HG03103 (cell line): ENCODE measurements at regions not wholly inside any gene's neighbourhood (a gene's known extent, or its start where the extent isn't known, plus 50 kb on each side); places are given as distances from the start of the nearest gene placed in this dataset.
"Not testable (repeated sequence)": the region's sequence is repeated elsewhere in the genome, so short reads cannot be mapped to it uniquely, and the experiment has no call there.

Experiments
- ATAC-seq: cut with Tn5 transposase; IDR thresholded peaks from one replicate; pipeline ENCODE4 v1.9.1; 2021; ENCODE audit warnings: low read depth; ENCODE audit not compliant: unreplicated experiment

DNA sequence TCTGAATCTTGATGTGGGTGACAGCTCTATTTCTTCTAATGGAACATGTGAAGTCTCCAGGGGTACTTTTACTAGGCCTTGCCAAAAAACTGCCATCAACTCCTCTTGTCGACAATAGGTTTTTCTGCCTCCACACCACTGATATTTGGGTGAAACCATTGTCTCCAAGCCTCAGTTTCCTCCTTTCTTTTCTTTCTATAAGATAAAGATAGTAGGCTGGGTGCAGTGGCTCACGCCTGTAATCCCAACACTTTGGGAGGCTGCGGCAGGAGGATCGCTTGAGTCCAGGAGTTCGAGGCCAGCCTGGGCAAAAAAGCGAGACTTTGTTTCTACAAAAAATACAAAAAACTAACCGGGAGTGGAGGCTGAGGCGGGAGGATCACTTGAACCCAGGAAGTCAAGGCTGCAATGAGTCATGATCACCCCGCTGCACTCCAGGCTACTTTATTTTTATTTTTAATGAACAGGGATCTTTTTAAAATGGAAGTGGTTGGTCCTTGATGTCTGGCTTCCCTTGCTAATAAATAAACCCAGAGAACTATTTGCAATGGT is 159.9 kb upstream of the TNFAIP3 start:
- ATAC-seq = no peak

DNA sequence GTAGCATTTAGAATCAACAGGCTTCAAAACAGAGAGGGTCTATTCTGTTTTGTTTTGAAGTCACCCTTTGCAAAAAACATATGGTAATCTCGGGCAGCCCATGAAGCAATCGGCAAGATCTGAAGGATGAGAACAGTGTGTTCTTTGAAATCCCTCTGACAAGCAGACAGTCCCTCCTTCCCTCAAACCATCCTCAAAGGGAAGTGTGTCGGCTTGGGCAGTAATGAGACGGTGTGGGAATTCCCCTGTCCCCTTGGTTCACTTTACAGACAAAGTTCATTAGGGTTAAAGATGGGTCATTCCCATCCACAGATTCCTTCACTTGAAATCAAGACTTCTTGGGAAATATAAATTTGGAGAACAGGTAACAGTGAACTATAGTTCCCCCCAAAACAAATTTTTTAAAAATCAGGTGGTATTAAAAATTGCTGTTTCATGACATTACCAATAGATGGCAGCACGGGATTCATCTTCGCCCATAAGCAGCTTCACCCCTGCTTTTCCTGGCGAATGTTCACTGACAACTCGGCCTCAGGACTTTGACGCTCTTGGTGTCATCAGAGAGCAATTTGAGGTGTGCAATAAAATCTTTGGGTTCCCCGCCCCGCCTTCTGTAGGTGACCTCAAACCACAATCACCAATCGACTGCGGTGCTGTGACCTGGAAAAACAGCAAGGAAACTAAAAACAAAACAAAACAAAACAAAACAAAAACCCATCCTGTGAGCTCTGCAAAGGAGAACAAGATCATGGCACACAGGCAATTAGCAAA is 159.3 kb upstream of the TNFAIP3 start:
- ATAC-seq = peak; percentile 66

DNA sequence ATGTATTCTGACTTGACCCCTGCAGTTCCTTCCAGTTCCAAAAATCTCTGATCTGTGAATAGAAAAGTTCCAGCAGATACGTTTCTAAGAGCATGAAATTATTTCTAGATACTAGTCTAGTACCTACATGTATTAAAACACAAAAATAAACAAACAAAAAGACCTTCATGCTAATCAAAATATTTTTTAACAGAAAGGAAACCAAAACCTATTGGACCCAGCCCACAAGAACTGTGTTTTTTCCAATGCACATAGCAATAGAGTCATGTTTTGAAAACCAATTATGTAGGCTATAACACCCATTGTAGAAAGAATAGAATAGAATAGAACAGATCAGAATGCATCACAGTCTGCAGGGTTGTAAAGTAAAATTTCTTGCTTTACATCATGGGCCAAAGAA is 158.6 kb upstream of the TNFAIP3 start:
- no peak for ATAC-seq

DNA sequence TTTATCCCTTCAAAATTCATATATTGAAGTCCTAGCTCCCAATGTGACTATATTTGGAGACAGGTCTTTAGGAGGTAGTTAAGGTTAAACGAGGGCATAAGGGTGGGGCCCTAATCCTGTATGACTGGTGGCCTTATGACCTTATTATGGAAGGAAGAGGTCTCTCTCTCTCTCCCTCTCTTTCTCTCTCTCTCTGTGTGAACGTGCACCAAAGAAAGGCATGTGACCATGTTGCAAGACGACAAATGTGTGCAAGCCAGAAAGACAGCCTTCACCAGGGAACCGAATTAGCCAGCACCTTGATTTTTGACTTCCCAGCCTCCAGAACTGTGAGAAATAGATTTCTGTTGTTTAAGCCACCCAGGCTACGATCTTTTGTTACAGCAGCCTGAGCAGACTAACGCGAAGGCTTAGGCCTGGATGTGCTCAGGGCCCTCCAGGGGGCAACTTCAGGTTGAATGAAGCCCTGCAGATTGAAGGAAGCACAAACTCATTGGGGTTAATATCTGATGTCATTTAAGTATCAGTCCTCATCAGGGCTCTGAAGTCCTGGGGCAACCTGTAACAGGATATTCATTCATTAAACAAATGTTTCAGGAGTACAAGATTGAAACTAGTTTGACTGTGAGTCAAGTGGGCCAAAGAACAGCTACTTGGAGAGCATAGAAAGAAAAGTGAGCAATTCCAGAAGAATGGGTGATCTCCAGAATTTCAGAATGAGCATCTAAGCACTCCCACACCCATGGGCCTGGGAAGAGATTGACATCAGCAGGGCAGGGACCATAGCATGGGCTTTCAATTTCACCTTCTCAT is 157.4 kb upstream of the TNFAIP3 start:
- no peak for ATAC-seq

DNA sequence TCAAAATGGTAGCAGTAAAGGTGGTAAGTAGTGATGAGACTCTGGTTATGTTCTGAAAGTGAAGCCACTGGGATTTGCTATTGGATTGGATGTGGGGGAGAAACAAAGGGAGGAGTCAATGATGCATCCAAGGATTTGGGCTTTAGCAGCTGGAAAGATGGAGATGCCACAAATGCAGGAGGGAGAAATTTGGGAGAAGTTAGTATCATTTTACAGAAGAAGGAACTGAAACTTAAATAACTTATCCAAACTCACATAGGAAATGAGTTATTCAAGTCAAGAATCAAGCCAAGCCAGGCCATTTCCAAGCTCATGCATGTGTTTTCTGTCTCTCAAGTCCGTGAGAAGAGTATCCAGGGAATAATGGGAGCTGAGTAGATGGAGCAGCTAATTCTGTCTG is 155.1 kb upstream of the TNFAIP3 start:
- no peak for ATAC-seq

DNA sequence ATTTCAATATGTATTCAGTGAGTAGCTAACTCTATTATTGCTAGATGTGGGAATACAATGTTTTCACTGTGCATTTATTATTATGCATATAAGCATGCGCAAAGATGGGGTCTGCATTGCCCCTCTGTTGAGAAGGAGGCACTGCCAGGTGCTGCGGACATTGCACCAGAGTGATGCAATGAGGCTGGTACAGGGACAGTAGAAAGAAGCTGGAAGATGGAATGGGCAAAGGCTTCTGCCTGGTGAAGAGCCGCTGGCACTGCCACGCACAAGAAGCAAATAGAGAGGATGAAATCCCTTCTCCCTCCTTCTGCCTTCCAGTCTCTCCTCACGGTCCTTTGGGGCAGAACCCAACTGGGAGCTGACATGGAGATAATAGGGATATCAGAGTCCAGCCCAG is 154.5 kb upstream of the TNFAIP3 start:
- no peak for ATAC-seq

DNA sequence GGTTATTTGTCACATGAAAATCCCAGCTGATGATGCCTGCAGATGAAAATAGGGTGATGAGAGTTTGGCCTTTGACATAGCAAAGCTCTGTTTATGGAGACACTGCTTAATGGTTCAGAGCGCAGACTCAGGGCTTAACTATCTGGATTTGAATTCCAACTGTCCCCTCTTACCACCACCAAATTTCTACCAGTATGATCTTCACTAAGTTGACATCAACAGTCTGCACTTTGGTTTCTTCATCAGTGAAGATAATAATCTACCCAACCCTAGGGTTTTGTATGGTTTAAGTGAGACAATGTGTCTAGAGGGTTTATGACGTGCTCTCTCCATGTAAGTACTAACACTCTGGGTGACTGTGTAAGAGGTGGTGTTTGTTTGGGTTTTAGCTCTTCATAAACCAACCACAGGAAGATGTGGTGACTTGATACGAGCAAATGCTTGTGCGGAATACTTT is 151.4 kb upstream of the TNFAIP3 start:
- ATAC-seq = no peak

DNA sequence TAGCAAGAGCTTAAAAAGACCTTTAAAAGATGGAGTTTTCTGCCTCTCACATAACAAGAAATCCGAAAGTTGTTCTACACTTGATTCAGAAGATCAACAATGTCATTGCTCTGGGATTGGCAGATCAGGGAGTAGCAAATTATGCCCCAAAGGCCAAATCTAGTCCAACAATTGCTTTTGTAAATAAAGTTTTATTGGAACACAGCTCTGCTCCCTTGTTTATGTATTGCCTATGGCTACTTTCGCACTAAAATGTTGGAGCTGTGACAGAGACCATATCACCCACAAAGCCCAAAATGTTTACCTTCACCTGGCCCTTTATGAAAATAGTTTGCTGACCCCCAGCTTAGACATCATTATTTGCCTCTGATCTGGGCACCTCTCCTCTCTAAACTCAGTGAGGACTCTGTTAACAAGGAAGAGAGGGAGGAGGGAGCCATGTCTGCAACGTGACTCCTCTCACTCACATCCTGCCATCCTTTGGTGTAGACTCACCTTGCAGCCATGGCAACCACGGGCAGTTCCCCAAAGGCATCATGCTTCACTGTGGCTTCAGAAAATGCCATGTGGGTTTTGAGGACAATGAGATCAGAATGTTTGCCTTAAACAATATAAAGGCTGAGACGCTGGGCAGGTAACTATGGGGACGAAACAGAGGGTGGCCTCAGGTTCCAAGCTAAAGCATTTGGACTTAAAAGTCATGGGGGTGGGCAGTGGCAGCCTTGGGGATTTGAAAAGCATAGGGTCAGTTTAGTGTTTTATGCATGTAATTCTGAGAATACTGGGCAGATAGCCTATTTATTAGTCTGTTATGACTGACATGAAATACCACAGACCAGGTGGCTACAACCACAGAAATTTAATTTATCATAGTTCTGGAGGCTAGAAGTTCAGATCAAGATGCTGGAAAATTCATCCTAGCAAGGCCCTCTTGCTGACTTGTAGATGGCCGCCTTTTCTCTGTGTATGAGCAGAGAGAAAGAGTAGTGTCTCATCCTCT is 149.7 kb upstream of the TNFAIP3 start:
- ATAC-seq = no peak

DNA sequence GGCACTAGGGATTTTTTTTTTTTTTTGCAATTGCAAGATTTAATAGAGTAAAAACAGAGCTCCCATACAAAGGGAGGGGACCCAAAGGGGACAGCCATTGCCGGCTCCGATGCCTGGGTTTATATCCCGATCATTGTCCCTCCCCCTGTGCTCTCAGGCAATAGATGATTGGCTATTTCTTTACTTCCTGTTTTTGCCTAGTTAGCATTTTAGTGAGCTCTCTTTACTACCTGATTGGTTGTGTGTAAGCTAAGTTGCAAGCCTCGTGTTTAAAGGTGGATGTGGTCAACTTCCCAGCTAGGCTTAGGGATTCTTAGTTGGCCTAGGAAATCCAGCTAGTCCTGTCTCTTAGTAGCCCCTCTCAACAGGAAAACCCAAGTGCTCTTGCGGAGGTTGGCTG is 148.2 kb upstream of the TNFAIP3 start:
- not testable (repeated sequence) for ATAC-seq

DNA sequence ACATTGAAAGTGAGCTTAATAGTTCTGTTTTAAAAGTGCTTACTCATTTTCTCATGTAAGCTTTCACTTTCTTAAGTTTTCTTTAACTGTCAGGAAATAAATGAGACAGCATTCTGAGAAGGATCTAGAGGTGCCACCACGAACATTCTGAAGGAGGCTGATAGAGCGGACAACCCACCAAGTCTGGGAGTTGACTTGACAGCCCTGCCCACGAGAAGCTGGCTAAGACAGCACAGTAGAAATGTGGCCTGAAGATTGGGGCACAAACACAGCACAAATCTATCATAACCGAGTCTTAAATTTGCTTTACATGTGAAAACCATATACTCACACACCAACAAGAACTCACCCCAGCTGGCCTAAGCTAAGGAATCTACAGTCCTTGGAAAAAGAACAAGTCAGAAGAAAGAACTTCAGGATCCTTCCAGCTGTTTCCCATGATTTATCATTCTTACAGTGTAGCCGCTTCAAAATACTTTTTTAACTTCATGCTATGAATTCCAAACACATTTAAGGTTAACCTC is 144.2 kb upstream of the TNFAIP3 start:
- no peak for ATAC-seq

DNA sequence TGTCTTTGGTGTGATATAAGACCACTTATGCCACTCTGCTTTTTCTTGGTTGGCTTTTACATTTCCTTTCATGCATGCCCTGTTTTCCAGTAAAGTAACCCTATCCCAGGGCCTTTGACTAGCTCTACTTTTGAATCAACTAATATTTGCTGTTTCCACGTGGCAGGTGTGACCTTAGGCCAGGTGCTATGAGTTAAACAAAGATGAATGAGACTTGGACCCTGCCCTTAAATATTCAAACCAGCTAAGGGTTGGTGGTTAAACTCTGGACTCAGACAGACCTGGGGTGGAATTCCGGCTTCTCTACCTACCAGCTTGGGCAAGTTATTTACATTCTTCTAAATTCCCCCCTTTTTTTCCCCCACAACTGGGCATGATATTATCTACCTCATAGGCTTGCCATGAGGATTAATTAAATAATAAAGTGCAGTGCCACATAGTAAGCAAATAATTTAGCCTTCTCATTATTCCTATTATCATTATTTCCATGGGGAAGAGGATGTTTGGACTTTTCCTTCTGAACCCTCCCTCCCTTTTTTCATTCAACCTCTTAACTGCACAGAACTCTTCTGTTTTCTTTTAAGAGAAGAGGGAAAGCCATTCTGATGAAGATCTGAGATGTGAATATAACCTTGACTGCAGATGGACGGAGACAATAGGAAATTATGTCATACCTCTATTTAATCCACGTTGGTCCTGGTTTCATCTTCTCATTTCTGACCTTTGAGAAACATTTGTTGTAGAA is 143.6 kb upstream of the TNFAIP3 start:
- ATAC-seq = no peak

DNA sequence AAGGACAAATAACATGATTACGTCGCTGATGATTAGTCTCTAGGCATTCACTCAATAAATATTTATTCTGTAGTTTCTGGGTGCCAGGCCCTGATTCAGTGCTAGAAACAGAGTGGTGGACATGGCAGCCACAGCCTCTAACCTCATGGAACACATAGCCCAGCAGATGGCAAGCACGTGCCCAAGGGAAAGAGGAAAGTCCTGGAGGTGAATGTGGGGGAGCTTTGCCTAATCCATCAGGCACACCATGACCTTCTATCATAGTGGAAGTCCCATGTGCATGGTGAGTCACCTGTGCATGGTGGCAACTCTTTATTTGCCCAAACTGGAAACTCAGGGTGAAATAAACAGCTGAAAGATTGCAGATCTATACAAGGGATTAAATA is 143.0 kb upstream of the TNFAIP3 start:
- no peak for ATAC-seq

DNA sequence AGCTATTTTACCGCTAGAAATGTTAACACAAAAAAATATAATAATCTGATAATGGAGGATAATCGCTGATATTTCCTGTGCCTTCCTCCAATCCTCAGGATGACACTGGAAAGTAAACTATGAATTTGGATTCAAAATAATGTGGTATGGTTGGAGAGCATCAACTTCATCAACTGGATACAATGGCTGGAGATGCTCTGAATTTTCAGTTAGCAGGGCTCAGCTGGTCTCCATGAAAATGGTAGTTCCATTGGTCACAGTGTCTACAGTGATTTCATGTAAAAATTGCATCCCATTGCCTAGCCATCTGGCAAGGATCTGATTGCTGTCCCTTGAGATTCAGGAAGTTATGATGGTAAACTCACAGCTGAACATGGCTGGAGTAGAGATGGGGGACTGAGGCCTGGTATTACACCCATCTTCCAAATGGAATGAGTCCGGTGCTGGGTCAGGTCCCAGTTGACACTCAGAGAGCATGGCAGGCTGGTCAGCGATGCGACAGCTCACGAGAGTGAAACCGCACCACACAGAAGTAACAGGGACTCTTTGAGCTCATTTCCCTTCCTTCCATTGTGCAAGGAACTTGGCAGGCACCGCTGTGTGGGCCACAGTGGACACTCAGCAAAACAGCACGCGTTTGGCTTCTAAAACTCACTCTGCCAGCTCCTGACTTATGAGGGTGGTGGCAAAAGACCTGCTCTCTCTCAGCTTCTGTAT is 142.4 kb upstream of the TNFAIP3 start:
- no peak for ATAC-seq

DNA sequence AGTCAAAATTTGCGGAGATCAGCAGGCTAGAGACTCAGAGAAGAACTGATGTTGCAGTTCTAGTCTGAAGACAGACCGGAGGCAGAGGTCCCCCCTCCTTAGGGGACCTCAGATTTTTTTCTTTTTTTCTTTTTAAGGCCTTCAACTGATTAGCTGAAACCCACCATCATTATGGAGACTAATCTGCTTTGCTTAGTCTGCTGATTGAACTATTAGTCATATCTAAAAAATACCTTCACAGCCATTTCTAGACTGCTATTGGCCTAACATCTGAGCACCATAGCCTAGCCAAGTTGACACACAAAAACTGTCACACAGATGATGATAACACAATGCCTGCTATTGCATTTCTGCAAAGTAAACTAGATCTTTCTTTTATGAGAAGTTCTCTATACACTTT is 141.1 kb upstream of the TNFAIP3 start:
- no peak for ATAC-seq

DNA sequence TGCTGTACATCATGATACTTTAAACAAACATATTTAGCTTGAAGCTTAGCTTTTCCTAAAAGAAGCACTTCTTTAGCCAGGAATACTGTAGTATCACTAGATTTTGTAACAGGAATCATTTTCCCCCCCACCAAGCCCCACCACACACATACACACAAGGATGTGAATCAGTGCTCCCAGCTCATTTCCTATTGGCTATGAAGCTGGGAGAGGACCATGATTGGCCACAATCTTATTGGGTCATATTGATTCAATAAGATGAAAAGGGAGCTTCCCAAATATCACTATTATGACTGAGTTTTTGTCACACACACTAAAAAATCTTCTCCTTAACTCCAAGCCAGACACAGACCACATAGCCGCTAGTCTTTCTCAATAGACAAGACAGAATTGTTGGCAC is 140.5 kb upstream of the TNFAIP3 start:
- no peak for ATAC-seq

DNA sequence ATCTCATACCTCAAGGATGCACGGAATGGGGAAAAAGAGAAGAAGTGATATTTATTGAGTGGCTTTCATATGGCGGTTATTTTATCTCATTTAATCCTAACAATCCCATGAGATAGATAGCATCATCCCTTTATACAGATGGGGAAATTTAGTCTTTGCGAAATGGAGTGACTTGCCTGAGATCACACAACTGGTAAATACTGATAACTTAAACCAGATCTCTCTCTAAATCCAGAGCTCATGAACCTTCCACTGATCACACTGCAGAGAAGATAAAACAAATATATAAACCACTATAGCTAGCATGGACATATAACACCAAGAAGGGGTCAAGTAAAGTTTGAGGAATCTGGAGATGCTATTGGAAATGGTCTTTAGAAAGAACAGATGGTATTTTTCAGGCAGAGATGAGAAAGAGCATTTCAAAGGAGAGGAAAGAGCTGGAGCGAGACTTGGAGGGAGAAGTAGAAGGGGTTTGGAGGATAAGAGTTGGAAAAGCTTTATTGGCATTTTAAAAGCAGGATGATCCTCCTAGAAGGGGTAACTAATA is 139.8 kb upstream of the TNFAIP3 start:
- ATAC-seq = no peak

DNA sequence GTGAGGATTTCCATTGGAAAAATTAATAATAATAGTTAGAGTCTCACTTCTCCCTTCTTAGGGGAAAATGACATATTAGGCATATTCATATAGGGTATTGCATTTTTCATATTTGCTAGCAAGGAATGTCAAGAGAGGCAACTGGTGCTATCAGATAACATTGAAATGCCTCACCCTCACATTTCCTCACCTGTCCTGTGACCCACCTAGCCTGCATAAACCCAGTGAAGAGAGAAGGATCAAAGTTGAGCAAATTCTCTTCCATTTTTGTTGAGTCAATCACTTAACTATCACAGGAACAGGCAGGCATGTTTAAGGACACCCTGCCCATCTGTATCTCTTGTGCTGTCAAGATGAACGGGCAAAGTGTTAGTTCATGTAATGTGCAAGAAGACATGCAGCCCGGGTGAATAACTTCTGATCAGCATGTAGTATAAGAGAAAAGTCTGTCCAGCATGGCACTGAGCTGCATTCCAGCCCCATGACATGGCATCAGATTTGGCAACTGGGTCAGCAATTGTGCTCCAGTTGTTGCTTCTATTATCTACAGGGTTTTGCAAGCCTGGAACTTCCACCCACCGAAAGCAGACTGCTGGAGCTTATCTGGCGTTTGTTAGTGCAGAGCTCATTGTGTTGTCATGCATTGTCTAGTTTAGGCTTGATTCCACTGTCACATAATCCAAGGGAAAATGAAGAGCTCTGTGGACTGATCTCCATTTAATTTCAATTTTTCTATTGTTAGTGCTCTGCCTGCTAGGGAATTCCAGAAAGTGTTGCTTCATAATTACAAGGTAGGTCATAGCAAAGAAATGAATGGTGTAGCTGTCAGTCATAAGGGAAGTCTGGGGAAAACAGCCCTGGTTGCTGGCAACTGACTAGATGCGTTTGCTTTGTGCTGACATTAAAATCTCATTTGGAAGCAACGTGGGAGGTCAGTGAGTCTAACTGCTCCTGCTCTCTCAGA is 138.4 kb upstream of the TNFAIP3 start:
- no peak for ATAC-seq
